ENCODE measurements at regions not wholly inside any gene's neighbourhood (a gene's known extent, or its start where the extent isn't known, plus 50 kb on each side); places are given as distances from the start of the nearest gene placed in this dataset.

GRCh38 chr20:40049854-40050253, 639.2 kb downstream of the MAFB start:
- Histone ChIP-seq H3K9ac (ENCODE audit: low read length) (no peak overlapping the region), H3K4me2 (ENCODE audit: low read depth, low read length, poor library complexity, severe bottlenecking) (no peak overlapping the region), H4K20me1 (ENCODE audit: low read depth, low read length) (no peaks in the 10 kb centered on the region), H2AFZ (ENCODE audit: low read depth, low read length, severe bottlenecking) (no peak overlapping the region), H3K79me2 (ENCODE audit: insufficient read depth, low read length) (no peaks in the 10 kb centered on the region), H3K27ac (ENCODE audit: low read depth, low read length) (no peak overlapping the region), H3K36me3 (ENCODE audit: low read length) (no peaks in the 10 kb centered on the region), H3F3A (ENCODE audit: insufficient read depth) (no peaks in the 10 kb centered on the region), H3K27me3 (ENCODE audit: low read length) (no peaks in the 10 kb centered on the region), H3K4me3 (ENCODE audit: insufficient read depth, low read length, poor library complexity, severe bottlenecking) (no peak overlapping the region), H3K9me3 (ENCODE audit: insufficient read depth, low read length) (no peaks in the 10 kb centered on the region), H3K9me2 (replicated peaks; ENCODE audit: insufficient read depth, low read length) (no peaks in the 10 kb centered on the region)
- no peak for TF ChIP-seq EZH2phosphoT487 (conservative IDR thresholded peaks at IDR 0.05; ENCODE audit: low read length)
- TF ChIP-seq CTCF (IDR thresholded peaks at IDR 0.05; ENCODE audit: insufficient read depth, low read length, poor library complexity, severe bottlenecking) = no peak

- no peaks in the 10 kb centered on the region for H3K27me3 ChIP-seq (ENCODE audit: low read length)
- no peaks in the 10 kb centered on the region for H3K9me2 ChIP-seq (replicated peaks; ENCODE audit: insufficient read depth, low read length)
- H4K20me1 ChIP-seq (ENCODE audit: low read depth, low read length) = no peaks in the 10 kb centered on the region
- H3K9me3 ChIP-seq (ENCODE audit: insufficient read depth, low read length) = no peaks in the 10 kb centered on the region
- no peaks in the 10 kb centered on the region for H3F3A ChIP-seq (ENCODE audit: insufficient read depth)
- H3K4me2 ChIP-seq (ENCODE audit: low read depth, low read length, poor library complexity, severe bottlenecking) = no peak overlapping the region
- H3K36me3 ChIP-seq (ENCODE audit: low read length) = no peaks in the 10 kb centered on the region
- no peak overlapping the region for H2AFZ ChIP-seq (ENCODE audit: low read depth, low read length, severe bottlenecking)
- TF ChIP-seq CTCF (IDR thresholded peaks at IDR 0.05; ENCODE audit: insufficient read depth, low read length, poor library complexity, severe bottlenecking) (no peak), EZH2phosphoT487 (conservative IDR thresholded peaks at IDR 0.05; ENCODE audit: low read length) (no peak)
- H3K4me3 ChIP-seq (ENCODE audit: insufficient read depth, low read length, poor library complexity, severe bottlenecking) = no peak overlapping the region
- no peak overlapping the region for H3K9ac ChIP-seq (ENCODE audit: low read length)
- H3K79me2 ChIP-seq (ENCODE audit: insufficient read depth, low read length) = no peaks in the 10 kb centered on the region
- no peak overlapping the region for H3K27ac ChIP-seq (ENCODE audit: low read depth, low read length)
These were observed 642.3 kb downstream of the MAFB start for GRCh38 chr20:40046703-40047102.

GRCh38 chr20:40037511-40037910, 651.5 kb downstream of the MAFB start:
- H4K20me1 ChIP-seq (ENCODE audit: low read depth, low read length) = 0 out of 2 replicates have a peak, but pooled peaks cover 6% of the 10 kb centered on the region
- H3K9me2 ChIP-seq (replicated peaks; ENCODE audit: insufficient read depth, low read length) = no peaks in the 10 kb centered on the region
- no peaks in the 10 kb centered on the region for H3F3A ChIP-seq (ENCODE audit: insufficient read depth)

More at GRCh38 chr20:40037511-40037910, 651.5 kb downstream of the MAFB start:
- Histone ChIP-seq H3K36me3 (ENCODE audit: low read length) (no peaks in the 10 kb centered on the region), H3K27me3 (ENCODE audit: low read length) (no peaks in the 10 kb centered on the region), H3K4me2 (ENCODE audit: low read depth, low read length, poor library complexity, severe bottlenecking) (no peak overlapping the region), H3K9me3 (ENCODE audit: insufficient read depth, low read length) (no peaks in the 10 kb centered on the region), H3K9ac (ENCODE audit: low read length) (no peak overlapping the region), H3K27ac (ENCODE audit: low read depth, low read length) (no peak overlapping the region), H3K4me3 (ENCODE audit: insufficient read depth, low read length, poor library complexity, severe bottlenecking) (no peak overlapping the region), H3K79me2 (ENCODE audit: insufficient read depth, low read length) (no peaks in the 10 kb centered on the region), H2AFZ (ENCODE audit: low read depth, low read length, severe bottlenecking) (no peak overlapping the region)
- no peak for TF ChIP-seq CTCF (IDR thresholded peaks at IDR 0.05; ENCODE audit: insufficient read depth, low read length, poor library complexity, severe bottlenecking)
- TF ChIP-seq EZH2phosphoT487 (conservative IDR thresholded peaks at IDR 0.05; ENCODE audit: low read length) = no peak

Measured in SU-DHL-6 (cell line).